Limb (tissue), 2 donors: ENCODE measurements at regions not wholly inside any gene's neighbourhood (a gene's known extent, or its start where the extent isn't known, plus 50 kb on each side); places are given as distances from the start of the nearest gene placed in this dataset.
"Not testable (repeated sequence)": the region's sequence is repeated elsewhere in the genome, so short reads cannot be mapped to it uniquely, and the experiment has no call there.

Source experiments
- DNase-seq, 2 donors: peaks; one replicate each; pipeline ENCODE4 v3.0.0-alpha.2; 2016; ENCODE audit errors: extremely low spot score in 2 of 2

DNA sequence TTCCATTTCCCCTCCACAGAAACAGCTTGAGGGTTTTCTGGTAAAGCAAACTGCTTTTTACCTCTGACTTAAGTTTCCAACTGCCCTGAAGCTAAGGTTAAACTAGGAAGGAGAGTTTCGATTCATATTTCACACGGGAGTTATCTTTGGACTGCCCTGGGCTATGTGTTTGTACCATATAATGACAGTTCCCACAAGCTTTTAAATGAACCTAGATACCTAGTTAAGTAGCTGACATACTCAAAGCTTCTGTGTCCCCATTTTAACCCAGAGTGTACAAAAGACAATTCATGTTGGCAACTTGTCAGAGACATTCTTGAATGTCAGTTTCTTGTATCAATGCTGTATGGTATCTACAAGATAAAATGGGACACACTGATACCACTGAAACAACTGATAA, 1296.6 kb upstream of the IGFBP7 start:
- no peak for DNase-seq

DNA sequence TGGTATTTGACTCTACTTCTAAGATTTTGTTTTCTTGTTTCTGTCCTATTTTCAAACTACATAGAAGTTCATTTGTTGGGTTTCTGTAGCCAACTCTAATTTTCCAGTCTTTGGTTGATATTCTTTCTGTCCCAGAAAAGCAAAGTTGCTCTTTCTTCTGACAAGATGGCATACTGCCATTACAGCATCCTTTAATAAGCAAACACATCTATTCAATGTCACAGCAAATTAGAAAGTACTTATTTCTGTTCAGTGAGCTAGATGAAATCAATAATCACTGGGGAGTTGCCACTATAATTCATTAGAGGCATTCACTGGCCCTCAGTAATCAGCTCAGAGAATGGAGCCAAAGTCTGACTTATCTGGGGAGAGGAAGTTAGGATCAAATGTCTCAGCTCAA, 1258.0 kb upstream of the IGFBP7 start:
- DNase-seq = no peak

DNA sequence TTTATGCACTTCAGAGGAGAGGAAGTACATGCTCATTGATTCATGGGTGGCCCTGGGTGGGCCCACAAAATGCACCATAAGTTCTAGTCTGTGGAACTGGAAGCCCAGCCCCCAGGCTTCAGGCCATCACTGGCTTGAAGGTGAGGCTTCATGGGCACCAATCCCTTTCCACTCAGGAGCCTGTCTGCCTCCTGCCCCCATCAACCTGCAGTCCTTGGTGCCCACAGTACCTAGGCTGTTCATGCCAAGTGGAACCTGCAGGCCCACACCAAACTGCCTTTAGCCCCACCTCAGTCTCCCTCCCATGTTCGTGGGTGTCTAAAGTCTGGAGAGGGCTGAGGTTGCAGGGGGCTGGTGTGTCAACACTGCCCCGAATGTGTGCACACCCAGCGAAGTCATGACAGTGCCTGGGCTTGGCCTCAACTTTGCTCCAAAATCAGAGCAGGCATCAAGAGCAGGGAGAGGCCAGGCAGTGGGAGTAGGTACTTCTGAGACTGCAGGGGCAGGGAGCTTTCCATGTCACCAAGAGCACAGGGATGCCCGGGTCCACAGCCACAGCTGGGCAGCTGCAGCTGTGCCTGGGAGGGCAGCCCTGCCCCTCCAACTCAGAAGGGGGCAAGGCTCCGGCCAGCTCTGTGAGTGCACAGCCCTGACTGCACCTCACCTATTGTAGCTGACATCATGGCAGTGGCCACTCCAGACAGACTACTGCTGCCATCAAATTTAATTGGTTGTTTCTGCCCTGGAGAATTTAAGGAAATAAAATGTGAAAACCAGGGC, 1250.4 kb upstream of the IGFBP7 start:
- DNase-seq = no peak

DNA sequence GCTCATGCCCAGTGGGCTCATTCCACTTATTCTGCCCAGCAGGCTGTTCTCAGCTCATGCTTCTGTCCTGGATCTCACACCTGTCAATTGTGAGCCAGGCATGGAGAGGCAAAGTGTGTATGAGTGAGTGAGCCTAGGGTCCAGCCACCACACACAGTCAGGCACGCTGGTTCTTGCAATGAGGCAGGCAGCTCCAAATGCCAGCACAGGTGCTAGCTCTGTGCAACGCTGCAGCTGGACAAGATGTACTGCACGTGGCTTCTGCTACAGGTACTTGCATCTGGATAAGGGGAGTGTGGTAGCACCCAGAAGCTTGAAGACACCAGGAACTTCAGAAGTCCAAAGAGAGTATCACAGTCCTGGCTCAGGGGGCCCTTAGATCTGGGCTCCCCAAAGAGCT, 1249.4 kb upstream of the IGFBP7 start:
- no peak for DNase-seq

DNA sequence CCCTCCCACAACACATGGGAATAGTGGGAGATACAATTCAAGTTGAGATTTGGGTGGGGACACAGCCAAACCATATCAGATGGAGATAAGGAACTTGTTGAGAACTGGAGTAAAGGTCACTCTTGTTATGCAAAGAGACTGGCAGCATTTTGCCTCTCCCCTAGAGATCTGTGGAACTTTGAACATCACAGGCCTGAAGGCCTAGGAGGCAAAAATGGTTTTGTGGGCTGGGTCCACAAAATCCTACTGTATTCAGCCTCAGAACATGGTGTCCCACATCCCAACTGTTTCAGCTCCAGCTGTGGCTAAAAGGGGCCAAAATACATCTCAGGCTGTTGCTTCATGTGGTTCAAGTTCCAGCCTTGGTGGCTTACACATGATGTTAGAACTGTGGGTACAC, 1247.8 kb upstream of the IGFBP7 start:
- no peak for DNase-seq

DNA sequence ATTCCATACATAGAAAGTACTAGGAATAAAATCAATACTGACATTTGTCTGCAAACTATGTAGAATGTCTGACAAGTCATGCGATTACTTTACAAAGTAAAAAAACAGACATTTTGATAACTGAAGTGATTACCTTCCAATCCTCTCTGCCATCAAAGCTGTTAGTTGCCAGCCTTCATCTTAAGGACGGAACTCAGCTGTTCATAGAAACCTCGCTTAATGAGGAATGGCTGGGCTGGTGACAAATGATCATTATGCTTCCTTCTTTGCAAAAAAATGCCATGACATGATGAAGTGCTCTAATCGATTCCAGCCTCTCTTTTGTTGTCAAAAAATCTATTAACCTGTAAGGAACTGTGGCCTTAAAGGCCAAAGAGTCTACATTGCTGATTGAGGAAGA, 1214.9 kb upstream of the IGFBP7 start:
- DNase-seq = no peak

DNA sequence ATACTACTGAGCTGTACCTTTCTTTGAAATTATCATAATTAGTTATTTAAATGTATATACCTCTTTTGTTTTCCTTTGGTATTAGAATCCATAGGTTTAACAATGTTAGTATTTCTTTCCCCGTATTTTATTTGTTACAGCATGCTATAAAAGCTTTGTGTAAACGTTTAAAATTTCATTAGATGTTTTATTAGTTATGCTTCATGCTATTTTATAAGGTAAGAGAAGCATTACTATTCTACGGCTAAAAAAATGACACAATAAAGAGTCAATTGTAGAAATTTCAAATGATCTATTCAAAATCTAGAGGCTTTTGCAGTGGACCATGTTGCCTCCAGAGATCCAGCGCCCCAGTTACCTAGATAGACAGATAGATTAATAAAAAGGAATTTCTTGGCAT, 1203.3 kb upstream of the IGFBP7 start:
- no peak for DNase-seq

DNA sequence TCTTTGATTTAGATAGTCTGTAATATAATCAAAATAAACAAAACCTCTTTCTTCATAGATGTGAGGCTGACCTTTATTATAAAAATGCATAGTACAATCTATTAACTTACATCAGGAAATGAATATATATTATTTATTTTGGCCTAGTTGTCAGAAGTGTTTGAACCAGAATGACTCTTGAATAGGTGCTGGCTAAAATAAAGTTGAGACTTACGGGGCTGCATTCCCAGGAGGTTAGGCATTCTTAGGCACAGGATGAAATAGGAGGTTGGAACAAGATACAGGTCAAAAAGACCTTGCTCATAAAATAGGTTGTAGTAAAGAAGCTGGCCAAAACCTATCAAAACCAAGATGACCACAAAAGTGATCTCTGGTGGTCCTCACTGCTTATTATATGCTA, 1193.3 kb upstream of the IGFBP7 start:
- no peak for DNase-seq

DNA sequence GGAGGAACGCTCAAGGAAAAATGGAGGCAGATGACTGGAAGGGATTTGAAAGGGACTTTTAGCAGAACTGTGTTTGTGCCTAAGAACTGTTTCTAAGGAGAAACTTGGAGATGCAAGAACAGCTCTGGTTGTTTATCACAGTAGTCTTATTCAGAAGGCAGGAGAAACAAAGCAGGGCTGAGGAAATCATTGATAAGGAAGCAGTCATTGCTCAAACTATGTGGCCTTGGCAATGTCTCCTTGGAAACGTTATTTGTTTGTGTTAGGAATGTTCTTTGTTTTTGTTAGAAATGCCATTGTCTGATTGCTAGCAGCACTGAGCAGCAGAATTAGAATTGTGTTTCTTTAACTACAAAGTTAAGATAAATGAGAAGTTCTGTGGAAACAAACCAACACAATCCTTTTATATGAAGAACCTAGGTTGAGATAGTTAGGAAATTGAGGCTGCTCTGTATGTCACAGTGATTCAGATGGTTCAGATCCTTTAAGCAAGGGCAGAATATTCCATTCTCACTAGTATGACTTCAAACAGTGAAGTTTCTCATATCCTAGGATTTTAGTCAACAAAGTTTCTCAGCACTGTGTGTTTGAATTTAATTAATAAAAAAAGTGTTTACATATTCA, 1191.3 kb upstream of the IGFBP7 start:
- DNase-seq = no peak

DNA sequence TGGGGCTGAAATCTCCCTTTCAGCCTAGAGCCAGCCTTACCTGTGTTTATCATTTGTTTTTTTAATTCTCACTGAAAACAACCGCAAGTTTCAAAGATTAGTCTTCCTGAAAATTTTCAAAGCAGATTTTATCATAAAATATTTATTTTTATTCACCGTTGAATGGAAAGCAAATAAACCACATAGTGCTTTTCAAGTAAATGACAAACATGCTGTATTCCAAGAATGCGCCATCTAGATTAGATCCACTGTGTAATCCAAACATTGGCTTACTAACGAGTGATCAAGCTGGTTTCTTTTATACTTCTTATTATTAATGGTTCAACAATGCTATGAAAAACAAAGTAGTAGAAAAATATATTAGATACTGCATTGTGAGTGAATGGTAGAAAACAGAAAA, 1176.2 kb upstream of the IGFBP7 start:
- DNase-seq = no peak

DNA sequence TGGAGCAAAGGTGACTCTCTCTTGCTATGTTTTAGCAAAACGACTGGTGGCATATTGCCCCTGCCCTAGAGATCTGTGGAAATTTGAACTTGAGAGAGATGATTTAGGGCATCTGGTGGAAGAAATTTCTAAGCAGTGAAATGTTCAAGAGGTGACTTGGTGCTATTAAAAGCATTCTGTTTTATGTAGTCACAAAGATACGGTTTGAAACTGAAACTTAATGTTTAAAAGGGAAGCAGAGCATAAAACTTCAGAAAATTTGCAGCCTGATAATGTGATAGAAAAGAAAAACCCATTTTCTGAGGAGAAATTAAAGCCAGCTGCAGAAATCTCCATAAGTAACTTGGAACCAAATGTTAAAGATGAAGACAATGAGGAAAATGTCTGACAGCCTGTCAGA, 1170.7 kb upstream of the IGFBP7 start:
- DNase-seq = not testable (repeated sequence)

DNA sequence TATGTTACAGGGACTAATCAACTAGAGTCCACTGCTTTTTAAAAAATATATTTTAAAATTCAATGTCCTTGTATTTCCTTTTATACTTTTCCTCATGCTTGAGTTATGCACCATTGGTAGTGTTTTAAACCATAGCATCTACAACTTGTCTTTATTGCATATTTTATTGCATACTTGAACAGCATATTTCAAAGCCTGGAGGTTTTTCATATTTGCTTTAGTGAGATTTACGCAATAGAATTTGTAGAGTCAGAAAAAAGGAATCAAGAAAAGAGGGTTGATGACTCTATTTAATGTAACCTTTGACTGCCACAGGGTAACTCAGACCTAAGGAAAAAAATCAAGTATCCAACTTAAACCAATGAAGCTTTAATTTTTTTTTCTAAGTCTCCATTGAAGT, 1165.7 kb upstream of the IGFBP7 start:
- DNase-seq = no peak

DNA sequence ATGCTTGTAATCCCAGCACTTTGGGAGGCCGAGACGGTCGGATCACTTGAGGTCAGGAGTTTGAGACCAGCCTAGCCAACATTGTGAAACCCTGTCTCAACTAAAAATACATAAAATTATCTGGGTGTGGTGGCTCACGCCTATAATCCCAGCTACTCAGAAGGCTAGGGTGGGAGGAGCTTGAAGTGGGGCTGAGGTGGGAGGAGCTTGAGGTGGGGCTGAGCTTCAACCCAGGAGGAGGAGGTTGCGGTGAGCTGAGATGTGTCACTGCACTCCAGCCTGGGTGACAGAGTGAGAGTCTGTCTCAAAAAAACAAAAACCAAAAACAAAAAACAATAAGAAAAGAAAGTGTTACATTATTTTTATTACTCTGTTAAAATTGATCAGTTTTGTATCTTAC, 1164.4 kb upstream of the IGFBP7 start:
- no peak for DNase-seq

DNA sequence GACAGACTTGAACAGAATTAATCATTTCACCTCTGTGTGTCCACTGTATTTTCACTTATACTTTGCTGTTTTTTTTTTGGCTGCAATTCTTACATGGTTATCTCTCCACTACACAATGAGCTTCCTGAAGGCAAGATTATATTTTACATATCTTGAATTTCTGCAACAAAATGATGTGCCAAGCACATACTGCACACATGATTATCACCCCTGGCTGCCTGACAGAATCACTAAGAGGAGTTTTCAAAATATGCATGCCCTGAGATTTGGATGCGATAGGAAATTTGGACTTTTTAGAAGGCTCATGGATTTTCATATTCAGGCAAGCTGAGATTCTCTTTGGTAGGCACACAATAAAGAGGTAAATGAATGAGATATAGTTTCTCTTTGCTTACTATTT, 1162.1 kb upstream of the IGFBP7 start:
- DNase-seq = no peak

DNA sequence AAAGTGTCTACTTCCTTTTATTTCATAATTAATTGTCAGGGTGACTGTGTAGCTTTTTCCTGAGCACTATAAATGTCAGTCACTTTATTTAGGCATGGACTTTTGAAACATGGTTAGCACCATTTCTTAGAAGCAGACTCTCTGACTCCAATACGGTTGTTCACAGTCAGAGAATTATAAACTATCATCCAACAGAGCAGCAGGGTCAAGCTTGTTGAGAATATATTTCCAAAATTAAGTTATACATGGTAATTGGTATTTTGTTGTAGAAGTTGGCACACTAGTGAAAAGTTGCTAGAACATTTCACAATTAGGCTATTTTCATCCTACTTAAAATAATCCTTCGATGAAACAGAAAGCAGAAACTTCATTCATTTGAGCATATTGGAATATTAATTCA, 1155.5 kb upstream of the IGFBP7 start:
- DNase-seq = no peak

DNA sequence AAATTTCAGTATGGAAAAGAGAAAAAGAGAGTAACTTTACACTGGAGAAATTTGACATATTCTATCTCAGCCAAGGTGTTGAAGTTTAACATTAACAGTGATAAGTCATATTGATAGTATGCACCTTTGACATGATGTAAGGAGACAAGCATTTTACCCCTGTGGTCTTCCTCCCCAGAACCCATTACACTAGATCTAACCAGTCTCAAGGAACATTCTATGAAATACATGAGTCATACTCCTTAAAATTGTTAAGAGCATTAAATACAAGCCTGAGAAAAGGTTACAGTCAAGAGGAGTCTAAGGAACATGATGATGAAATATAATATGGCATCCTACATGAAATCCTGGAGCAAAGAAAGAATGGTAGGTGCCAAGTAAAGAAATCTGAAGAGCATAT, 1151.3 kb upstream of the IGFBP7 start:
- DNase-seq = no peak

DNA sequence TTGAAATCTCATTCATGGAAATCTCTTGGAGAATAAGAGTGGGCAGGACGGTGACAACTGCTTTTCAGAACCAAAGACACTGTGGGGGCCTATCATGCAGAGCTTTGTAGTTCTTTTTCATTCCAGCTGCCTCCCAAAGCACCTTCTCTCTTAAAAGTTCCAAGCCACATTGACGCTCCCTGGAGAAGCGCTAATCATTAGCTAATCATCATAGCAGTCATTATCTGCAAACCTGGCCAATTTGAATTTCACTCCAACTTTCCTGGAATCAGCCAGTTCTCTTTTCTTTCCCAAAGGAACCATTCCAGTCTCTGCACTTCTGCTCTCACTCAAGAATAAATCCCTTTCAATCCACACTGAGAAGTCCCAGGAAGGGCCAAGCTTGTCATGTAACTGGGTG, 1144.1 kb upstream of the IGFBP7 start:
- no peak for DNase-seq

DNA sequence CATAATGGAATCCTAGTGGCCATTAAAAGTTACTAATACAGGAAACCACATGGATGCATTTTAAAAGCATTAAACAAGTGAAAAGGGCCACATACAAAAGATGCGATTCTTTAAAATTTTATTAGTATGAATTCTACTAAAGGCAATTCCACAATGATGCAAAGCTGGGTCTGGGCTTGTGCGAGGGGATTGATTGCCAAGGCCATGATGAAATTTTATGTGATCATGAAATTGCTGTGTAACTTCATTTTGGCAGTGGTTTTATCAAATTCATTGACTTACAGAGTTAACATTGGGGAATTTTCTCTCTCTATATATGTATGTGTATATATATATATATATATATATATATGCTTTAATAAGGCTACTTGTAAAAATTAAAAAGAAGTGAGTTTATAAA, 1142.5 kb upstream of the IGFBP7 start:
- peak in 1 of 2 donors; percentile 15 for DNase-seq

DNA sequence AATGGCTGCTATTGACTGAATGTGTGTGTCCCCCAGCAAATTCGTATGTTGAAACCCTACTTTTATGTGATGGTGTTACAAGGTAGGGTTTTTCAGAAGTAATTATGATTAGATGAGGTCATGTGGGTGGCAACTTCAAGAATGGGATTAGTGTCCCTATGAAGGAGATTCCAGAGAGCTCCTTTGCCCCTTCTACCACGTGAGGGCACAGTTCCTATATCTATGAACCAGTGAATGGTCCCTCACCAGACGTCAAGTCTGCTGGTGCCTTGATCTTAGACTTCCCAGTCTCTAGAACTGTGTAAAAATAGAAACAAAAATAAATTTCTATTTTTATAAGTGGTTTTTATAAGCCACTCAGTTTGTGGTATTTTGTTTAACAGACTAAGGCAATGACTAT, 1137.6 kb upstream of the IGFBP7 start:
- DNase-seq = no peak

DNA sequence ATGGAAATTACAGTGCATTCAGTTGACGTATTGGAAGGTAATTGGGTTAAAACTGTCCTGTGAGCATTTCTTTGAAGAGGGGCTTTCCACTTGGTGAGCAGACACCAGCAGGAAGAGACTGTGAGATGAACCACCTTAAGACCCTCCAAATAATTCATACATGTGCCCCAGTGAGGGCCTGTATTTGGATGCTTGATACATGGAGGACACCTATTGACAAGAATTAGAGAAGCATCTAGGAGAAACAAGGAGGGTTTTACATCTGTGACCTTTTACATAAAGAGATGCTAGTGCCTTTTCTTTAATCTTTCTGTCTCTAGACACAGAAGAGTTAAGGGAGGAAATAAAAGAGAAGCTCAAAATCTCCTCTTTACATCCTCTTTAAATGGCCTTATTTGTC, 1115.3 kb upstream of the IGFBP7 start:
- no peak for DNase-seq

DNA sequence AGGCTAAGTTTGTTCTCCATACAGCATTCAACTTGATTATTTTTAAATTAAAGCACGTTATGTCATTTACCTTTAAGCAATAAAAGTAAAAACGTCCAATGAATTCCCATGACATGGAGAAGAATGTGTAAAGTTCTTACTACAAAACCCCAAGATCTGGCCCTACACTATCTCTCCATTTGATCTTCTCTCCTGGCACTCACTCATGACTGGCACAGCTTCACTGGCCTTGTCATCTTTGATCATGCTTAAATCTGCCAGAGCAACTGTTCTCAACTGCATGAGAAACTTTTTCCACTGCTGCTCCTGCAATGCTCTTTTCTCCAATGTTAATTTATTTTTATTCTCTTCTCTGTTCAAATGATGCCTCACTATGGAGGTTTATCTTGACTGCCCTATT, 1109.0 kb upstream of the IGFBP7 start:
- DNase-seq = no peak

DNA sequence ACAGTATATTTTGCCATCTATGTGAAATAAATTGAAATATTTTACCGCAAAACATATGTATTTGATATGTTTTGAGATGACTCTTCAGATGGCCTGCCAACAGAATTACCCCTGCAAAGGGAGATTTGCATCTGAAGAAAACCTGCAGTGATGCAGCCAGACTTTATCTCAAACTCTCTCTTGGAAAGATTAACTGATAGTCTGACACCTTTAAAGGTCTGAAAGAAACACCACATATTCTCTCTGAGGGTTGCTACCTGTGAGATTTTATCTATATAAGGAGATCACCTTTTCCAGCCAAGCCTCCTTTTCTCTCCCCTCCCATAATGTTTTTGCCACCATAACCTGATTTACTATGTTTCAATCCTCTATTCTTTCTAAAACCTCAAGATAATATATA, 1106.3 kb upstream of the IGFBP7 start:
- DNase-seq = no peak

DNA sequence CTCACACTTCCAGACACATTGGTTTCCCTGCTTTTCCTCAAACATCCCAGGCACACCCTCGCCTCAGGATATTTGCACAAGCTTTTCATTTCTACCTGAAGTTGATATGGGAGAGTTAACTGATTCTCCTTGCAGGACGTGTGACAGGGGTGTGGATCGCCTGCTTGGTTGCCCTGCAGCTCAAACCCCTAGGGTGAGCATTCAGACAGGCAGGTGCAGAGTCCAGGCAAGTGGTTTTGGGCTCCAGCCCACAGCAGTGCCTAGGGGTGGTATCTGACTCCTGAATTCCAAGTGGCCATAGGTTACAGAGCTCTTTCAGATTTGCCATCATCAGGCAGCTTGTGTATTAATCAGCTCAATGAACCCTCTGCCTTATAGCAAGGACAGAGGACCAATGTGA, 1104.2 kb upstream of the IGFBP7 start:
- DNase-seq = no peak

DNA sequence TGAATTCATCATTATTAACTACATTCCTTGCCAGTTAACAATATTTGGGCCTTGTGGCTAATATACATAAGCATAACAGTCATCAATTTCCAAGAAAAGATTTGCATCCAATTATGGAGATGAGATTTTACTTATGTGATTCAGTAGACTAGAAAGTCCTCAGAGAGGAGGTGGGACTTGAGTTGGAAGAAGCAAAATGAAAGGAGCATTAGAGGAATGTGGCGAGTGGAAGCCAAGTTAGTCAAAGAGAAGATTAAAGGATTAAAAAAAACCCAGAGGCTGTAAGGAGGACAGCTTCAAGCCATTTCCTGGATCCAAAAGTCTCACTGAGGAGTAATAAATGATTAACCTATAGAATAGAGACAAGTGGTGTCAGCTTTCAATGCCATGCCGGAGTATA, 1099.4 kb upstream of the IGFBP7 start:
- no peak for DNase-seq
